ENCODE measurements at regions not wholly inside any gene's neighbourhood (a gene's known extent, or its start where the extent isn't known, plus 50 kb on each side); places are given as distances from the start of the nearest gene placed in this dataset.
A peak's percentile ranks its signal among the peaks of the same experiment; 100 is the strongest.

DNA sequence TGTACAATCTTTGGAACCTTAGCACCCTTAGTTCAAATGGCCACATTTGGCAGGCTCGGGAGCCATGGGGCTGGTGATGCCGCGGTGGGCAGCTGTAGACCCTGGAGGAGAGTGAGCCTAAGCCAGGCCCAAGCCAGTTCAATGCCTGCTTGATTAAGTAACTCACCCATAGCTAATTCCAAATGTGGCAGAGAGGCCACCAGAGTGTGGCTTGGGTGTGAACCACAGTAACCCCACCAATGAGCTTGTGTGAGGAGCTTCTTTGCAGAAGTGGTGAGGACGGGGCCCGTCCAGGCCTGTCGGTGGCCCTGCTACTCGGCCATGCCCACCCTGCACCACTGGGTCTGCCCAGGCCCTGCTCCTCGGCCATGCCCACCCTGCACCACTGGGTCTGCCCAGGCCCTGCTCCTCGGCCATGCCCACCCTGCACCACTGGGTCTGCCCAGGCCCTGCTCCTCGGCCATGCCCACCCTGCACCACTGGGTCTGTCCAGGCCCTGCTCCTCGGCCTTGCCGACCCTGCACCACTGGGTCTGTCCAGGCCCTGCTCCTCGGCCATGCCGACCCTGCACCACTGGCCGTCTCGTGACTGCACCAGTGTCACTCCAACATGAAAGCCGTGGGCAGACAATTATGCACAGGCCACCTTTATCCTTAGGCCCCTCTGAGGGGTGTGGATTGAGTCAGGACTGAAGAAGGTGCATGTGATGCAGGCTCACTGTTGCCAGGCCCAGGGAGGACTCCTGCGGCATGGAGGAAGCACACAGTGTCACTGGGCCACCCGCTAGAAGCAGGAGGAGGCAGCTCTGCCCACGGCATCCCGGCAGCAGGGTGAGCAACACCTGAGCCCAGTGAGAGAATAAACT is 75.4 kb downstream of the MRPL36 start:
- H3K4me3 ChIP-seq, result peak overlapping the region in 1 of 4 donors; percentile 31
- H3K27ac ChIP-seq, result no peak overlapping the region
- no peaks in the 10 kb centered on the region for H3K36me3 ChIP-seq
- 78 to 87% methylated on average over 7 to 11 of the region's 21 CpGs for WGBS, 2 donors
- peaks cover 0 to 19% (median 0%) of the 10 kb centered on the region in 4 donors for H3K27me3 ChIP-seq
- TF ChIP-seq, protein P1, sequence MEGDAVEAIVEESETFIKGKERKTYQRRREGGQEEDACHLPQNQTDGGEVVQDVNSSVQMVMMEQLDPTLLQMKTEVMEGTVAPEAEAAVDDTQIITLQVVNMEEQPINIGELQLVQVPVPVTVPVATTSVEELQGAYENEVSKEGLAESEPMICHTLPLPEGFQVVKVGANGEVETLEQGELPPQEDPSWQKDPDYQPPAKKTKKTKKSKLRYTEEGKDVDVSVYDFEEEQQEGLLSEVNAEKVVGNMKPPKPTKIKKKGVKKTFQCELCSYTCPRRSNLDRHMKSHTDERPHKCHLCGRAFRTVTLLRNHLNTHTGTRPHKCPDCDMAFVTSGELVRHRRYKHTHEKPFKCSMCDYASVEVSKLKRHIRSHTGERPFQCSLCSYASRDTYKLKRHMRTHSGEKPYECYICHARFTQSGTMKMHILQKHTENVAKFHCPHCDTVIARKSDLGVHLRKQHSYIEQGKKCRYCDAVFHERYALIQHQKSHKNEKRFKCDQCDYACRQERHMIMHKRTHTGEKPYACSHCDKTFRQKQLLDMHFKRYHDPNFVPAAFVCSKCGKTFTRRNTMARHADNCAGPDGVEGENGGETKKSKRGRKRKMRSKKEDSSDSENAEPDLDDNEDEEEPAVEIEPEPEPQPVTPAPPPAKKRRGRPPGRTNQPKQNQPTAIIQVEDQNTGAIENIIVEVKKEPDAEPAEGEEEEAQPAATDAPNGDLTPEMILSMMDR (IDR thresholded peaks at IDR 0.05), result no peak
- DNase-seq, result no peak
- no peaks in the 10 kb centered on the region for H3K4me1 ChIP-seq
- intact Hi-C loops (cut with DNase I), result no loop called here
- H3K9me3 ChIP-seq, result peaks cover 0 to 8% (median 4%) of the 10 kb centered on the region in 3 donors

DNA sequence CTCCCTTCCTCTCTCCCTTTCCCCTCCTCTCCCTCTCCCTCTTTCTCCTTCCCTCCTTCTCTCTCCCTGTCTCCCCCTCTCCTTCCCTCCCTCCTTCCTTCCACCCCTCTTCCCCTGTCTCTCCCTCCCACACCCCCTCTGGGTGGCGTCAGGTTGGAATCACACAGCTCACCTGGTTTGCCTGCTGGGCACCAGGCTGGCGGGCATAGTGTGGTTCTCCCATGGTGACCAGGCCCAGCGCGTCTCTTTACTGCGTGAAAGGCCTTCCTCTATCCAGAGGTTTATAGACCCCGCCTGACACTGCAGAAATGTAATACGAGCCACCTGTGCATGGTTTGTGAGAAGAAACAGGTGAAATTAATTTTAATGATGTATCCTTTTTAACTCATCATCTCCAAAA is 76.2 kb downstream of the MRPL36 start:
- intact Hi-C loops (cut with DNase I), result no loop called here
- no peaks in the 10 kb centered on the region for H3K4me1 ChIP-seq
- no peaks in the 10 kb centered on the region for H3K36me3 ChIP-seq
- H3K27ac ChIP-seq, result no peak overlapping the region
- H3K9me3 ChIP-seq, result peaks cover 0 to 15% (median 4%) of the 10 kb centered on the region in 3 donors
- no peak overlapping the region for H3K4me3 ChIP-seq
- DNase-seq, result no peak
- 87 to 89% methylated on average over 7 of the region's 7 CpGs for WGBS, 2 donors
- peaks cover 0 to 19% (median 0%) of the 10 kb centered on the region in 4 donors for H3K27me3 ChIP-seq
- no peak for TF ChIP-seq POLR2A (IDR thresholded peaks at IDR 0.05)
- TF ChIP-seq, protein P1 (IDR thresholded peaks at IDR 0.05), result no peak

DNA sequence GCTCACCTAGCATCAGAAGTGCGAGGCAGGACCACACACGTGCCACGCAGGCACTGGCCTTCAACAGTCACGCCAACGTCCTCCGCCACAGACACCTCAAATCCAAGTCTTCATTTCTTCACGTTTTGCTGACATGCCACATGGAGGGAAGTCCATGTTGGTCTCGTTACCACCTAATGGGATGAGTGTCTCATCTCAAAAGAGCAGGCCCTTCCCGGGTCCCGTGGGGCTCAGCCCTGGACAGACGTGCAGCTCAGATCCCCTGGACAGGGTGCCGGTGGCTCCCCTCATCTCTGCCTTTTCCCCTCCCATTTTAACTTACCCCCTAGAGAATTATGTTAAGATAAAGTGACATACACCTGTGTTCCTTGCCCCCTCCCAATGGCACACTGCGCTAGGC is 76.8 kb downstream of the MRPL36 start:
- TF ChIP-seq, protein P1 (IDR thresholded peaks at IDR 0.05), result no peak
- TF ChIP-seq POLR2A (IDR thresholded peaks at IDR 0.05), result no peak
- Histone ChIP-seq H3K27ac (no peak overlapping the region), H3K9me3 (peaks cover 0 to 21% (median 4%) of the 10 kb centered on the region in 3 donors), H3K4me3 (no peak overlapping the region), H3K27me3 (peaks cover 0 to 19% (median 0%) of the 10 kb centered on the region in 4 donors), H3K4me1 (no peaks in the 10 kb centered on the region), H3K36me3 (no peaks in the 10 kb centered on the region)
- 84 to 91% methylated on average over 12 to 13 of the region's 13 CpGs for WGBS, 2 donors
- no peak for DNase-seq
- intact Hi-C loops (cut with DNase I), result no loop called here

DNA sequence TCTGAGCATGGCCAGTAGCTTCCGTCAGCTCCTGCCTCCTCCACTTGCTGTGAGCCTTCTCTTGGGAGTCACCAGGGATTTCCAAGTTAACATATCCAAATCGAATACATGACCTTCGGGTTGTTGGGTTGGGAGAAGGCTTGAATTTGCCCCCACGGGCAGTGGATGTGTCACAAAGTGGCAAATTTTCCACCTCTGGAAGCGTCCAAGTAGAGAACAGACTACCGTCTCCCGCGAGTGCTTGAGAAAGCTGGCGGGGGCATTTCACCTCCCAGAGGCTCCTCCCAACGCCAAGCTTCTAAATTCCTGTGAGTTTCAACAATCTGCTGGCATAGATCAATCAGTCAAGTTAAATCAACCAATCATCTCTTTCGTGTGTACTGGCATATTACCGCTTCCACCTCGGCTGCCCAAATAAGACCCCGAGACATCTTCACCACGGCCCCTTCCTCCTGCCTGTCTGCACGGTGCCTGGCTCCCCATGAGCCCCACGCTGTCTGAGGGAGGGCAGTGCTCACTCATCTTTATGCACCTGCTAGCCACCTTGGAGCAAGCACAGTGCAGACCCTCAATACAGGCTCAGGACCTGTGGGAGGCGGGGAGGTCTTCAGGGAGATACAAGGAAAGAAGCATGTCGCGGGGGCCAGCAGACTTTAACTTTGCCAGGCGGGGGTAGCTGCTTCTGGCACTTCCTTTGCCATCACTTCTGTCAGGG is 79.1 kb downstream of the MRPL36 start:
- 85 to 87% methylated on average over 16 to 19 of the region's 21 CpGs for WGBS, 2 donors

More for the DNA sequence above, 79.1 kb downstream of the MRPL36 start:
- Histone ChIP-seq H3K36me3 (no peaks in the 10 kb centered on the region), H3K4me1 (no peaks in the 10 kb centered on the region), H3K9me3 (peaks cover 0 to 25% (median 4%) of the 10 kb centered on the region in 3 donors), H3K4me3 (no peak overlapping the region), H3K27me3 (peaks cover 0 to 12% (median 0%) of the 10 kb centered on the region in 4 donors), H3K27ac (no peak overlapping the region)
- DNase-seq, result no peak
- intact Hi-C loops (cut with DNase I), result no loop called here
- TF ChIP-seq, protein P1 (IDR thresholded peaks at IDR 0.05), result no peak
- no peak for TF ChIP-seq POLR2A (IDR thresholded peaks at IDR 0.05)

Measured in esophagus squamous epithelium (tissue), 5 donors.